Adrenal gland (tissue), 5 donors: ENCODE measurements at regions not wholly inside any gene's neighbourhood (a gene's known extent, or its start where the extent isn't known, plus 50 kb on each side); places are given as distances from the start of the nearest gene placed in this dataset.
"Not testable (repeated sequence)": the region's sequence is repeated elsewhere in the genome, so short reads cannot be mapped to it uniquely, and the experiment has no call there.

Experiments used
- POLR2A ChIP-seq, 2 donors: fragments of 450-650 bp; IDR thresholded peaks; one replicate each; pipeline ENCODE4 v1.6.1; 2017; ENCODE audit warnings: antibody characterized with exemption in 2 of 2, mild to moderate bottlenecking in 2 of 2, moderate library complexity in 1 of 2
- TF ChIP-seq, protein P1 (sequence below), 6 experiments: fragments of 450-650 bp in 4 of 6; fragments of 200-600 bp in 2 of 6; sonication (generic) in 1 of 6; IDR thresholded peaks; 1 replicate in 5 of 6; 2 replicates in 1 of 6; pipeline versions ENCODE4 v1.5.1 to v1.8.0; 2016 to 2021; ENCODE audit warnings: antibody characterized with exemption in 6 of 6, mild to moderate bottlenecking in 2 of 6, moderate library complexity in 1 of 6
- donor health status: DM: no; HTN: no; CAD: no.

DNA sequence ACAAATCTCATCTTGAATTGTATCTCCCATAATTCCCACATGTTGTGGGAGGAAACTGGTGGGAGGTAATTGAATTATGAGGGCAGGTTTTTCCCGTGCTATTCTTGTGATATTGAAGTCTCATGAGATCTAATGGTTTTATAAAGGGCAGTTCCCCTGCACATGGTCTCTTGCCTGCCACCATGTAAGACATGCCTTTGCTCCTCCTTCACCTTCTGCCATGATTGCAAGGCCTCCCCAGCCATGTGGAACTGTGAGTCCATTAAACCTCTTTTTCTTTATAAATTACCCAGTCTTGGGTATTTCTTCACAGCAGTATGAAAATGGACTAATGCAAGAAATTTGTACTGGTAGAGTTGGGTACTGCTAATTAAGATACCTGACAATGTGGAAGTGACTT, 84.6 kb downstream of the UTRN start:
- TF ChIP-seq, protein P1, sequence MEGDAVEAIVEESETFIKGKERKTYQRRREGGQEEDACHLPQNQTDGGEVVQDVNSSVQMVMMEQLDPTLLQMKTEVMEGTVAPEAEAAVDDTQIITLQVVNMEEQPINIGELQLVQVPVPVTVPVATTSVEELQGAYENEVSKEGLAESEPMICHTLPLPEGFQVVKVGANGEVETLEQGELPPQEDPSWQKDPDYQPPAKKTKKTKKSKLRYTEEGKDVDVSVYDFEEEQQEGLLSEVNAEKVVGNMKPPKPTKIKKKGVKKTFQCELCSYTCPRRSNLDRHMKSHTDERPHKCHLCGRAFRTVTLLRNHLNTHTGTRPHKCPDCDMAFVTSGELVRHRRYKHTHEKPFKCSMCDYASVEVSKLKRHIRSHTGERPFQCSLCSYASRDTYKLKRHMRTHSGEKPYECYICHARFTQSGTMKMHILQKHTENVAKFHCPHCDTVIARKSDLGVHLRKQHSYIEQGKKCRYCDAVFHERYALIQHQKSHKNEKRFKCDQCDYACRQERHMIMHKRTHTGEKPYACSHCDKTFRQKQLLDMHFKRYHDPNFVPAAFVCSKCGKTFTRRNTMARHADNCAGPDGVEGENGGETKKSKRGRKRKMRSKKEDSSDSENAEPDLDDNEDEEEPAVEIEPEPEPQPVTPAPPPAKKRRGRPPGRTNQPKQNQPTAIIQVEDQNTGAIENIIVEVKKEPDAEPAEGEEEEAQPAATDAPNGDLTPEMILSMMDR (IDR thresholded peaks at IDR 0.05) = not testable (repeated sequence)
- not testable (repeated sequence) for TF ChIP-seq POLR2A (IDR thresholded peaks at IDR 0.05)
